NAMALWA (cell line): ENCODE measurements at regions not wholly inside any gene's neighbourhood (a gene's known extent, or its start where the extent isn't known, plus 50 kb on each side); places are given as distances from the start of the nearest gene placed in this dataset.
A peak's percentile ranks its signal among the peaks of the same experiment; 100 is the strongest.

ENCODE experiments used
- DNase-seq: peaks from one replicate; pipeline ENCODE4 v3.0.0-alpha.2; 2015; ENCODE audit warnings: low spot score

GRCh38 chr1:207971331-207972219 lies 60.6 kb upstream of the CD34 start:
- DNase-seq = no peak

DNA sequence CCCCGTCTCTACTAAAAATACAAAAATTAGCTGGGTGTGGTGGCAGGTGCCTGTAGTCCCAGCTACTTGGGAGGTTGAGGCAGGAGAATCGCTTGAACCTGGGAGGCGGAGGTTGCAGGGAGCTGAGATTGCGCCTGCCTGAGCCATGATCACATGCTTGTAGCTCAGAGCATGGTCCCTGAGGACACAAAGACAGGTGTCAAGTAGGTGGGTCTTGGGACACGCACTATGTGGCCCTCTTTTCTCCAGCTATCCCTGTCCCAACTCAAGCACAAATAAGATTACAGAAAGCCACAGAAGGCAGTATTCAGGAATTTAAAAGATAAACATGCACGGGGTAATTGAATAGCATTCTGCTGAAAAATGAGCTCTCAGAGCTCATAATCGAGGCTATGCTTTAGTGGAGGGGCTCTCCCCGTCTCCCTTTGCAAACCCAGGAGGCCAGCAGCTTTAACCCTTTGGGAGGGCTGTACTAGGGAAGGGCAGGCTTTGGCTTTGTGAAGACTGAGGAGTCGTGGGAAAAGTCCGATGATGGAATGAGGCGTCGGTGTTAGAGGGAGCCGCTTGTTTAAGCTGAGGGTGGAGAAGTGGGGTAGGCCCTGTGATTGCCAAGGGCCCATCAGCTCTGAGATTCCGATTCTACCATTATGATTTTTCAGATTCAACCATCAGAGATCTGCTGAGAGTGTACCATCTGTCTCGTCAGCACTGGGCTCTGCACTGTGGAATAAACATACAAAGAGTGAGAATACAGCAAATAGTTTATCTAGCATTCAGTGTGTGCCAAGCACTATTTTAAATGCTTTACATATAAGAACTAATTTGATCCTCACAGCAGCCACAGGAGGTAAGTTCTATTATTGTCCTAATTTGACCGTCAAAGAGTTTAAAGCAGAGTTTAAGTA lies 59.7 kb upstream of the CD34 start:
- DNase-seq = no peak

DNA sequence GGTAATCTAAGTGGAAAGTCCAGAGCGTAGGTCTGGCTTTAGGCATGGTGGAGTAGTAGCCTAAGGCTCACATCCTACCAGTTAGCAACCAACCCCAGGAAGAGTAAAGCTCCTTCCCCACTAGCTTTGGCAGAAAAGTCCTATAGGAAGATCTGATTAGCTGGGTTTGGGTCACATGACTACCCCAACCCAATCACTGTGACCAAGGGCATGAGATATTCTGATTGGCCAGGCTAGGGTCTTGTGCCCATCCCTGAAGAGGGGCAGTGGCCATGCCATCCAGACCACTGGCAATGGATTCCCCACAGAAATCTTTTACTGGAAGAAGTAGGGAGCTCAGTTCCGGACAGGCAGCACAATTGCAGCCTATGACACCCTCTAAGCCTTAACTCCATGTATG lies 58.6 kb upstream of the CD34 start:
- DNase-seq = no peak

- no peak for DNase-seq
These were observed 57.6 kb upstream of the CD34 start for GRCh38 chr1:207968521-207969009.

DNA sequence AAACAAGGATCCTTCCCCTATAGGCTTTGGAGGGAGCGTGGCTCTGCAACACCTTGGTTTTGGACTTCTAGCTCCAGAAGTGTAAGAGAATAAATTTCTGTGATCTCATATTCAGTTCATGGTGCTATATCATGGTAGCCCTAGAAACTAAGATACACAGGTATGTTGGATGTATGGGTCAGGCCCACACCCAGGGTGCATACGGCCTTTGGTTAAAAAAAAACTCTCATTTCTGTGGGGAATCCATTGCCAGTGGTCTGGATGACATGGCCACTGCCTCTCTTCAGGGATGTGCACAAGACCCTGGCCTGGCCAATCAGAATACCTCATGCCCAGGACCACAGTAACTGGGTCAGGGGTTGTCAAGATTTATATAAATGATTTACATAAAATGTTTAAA lies 56.8 kb upstream of the CD34 start:
- no peak for DNase-seq

GRCh38 chr1:207966521-207966920 lies 55.6 kb upstream of the CD34 start:
- DNase-seq = no peak

GRCh38 chr1:207965392-207966387 lies 54.8 kb upstream of the CD34 start:
- DNase-seq = no peak

DNA sequence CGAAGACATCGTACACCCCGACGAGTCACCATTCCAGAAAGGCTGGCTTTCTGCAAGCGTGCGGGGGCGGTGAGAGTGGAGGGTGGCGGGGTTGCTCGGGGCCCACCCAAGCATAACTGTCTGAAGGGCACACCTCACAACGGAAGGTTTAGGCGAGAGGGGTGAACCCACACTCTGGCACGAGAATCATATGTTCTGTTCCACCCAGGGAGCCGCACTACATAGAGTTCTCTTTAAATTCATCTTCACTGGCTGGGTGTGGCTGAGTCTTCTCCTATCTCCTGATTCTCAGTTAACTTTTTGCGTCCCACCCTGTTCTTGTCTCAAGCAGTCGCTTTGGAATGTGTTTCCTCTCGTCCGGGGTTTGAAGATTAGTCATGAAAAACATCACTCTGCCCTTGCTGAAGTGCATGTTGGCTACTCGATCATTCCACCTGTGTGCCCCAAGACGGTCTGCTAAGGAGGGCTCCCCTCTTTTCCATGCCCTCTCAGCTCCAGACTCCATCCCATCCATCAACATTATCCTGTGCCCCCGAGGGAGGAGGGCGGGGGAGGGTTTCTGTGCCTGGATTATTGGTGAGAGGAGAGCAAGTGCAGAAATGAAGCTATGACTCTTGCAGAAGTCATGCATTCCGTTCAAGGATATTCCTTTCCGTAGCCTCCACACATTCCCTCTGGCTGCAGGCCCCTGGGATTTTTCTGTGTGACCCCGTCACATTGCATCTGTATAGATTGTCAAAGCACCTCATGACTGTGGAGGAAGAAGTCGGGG lies 53.5 kb upstream of the CD34 start:
- no peak for DNase-seq

GRCh38 chr1:207963427-207964194 lies 52.7 kb upstream of the CD34 start:
- DNase-seq = peak; percentile 79

- DNase-seq = no peak
These were observed 51.9 kb upstream of the CD34 start for GRCh38 chr1:207962716-207963426.
